HEK293T (cell line): ENCODE measurements at regions not wholly inside any gene's neighbourhood (a gene's known extent, or its start where the extent isn't known, plus 50 kb on each side); places are given as distances from the start of the nearest gene placed in this dataset.

Experiments used
- ARNT ChIP-seq: fragments of 450-650 bp; IDR thresholded peaks from 2 replicates; pipeline ENCODE4 v1.6.1; 2017; ENCODE audit warnings: mild to moderate bottlenecking
- CTBP1 ChIP-seq: fragments of 450-650 bp; IDR thresholded peaks from 2 replicates; pipeline ENCODE4 v1.6.1; 2016; ENCODE audit warnings: borderline replicate concordance
- ELF4 ChIP-seq: fragments of 450-650 bp; IDR thresholded peaks from 2 replicates; pipeline ENCODE4 v1.6.1; 2017; ENCODE audit warnings: antibody characterized with exemption
- L3MBTL2 ChIP-seq: fragments of 450-650 bp; conservative IDR thresholded peaks from 2 replicates; pipeline ENCODE4 v1.6.1; 2016; ENCODE audit warnings: mild to moderate bottlenecking
- NFRKB ChIP-seq: fragments of 450-650 bp; IDR thresholded peaks from 2 replicates; pipeline ENCODE4 v1.6.1; 2016; ENCODE audit warnings: mild to moderate bottlenecking, moderate library complexity
- SP1 ChIP-seq: fragments of 450-650 bp; IDR thresholded peaks from 2 replicates; pipeline ENCODE4 v1.6.1; 2017
- ZNF384 ChIP-seq: fragments of 450-650 bp; IDR thresholded peaks from 2 replicates; pipeline ENCODE4 v1.6.1; 2016

GRCh38 chr3:162780313-162780712 lies 1283.7 kb downstream of the OTOL1 start:
- no peak for TF ChIP-seq ZNF384
- no peak for TF ChIP-seq ARNT
- TF ChIP-seq ELF4: no peak
- TF ChIP-seq CTBP1: no peak
- TF ChIP-seq NFRKB: no peak
- TF ChIP-seq SP1: no peak
- no peak for TF ChIP-seq L3MBTL2
